LNCAP (cell line): ENCODE measurements at regions not wholly inside any gene's neighbourhood (a gene's known extent, or its start where the extent isn't known, plus 50 kb on each side); places are given as distances from the start of the nearest gene placed in this dataset.

Experiments
- CTCF ChIP-seq: fragments of 450-650 bp; IDR thresholded peaks from 2 replicates; pipeline ENCODE4 v1.5.1; 2017; ENCODE audit warnings: mild to moderate bottlenecking

DNA sequence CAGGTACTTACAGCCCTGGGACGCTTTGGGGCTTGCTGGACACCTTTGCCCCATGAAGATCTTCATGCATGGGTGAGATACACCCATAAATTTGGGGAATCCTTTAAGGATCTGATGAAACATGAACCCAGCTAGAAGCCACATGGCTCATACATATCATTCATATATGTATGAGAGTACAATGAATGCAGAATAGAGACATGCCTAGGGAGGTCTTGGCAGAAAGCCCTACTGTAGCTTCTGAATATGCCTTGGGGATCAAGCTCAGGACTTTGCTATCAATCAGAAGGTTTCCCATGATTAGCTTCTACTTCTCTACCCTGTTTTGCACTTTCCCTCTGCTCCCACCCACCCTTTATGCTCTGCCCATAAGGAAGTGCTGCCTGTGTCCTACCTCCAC lies 368.4 kb downstream of the LPIN1 start:
- no peak for TF ChIP-seq CTCF

GRCh38 chr2:12116228-12116750 lies 369.9 kb downstream of the LPIN1 start:
- no peak for TF ChIP-seq CTCF

GRCh38 chr2:12119841-12120240 lies 373.4 kb downstream of the LPIN1 start:
- no peak for TF ChIP-seq CTCF

GRCh38 chr2:12120281-12121150 lies 374.1 kb downstream of the LPIN1 start:
- TF ChIP-seq CTCF = no peak

- no peak for TF ChIP-seq CTCF
Measured at GRCh38 chr2:12124790-12125189, 378.4 kb downstream of the LPIN1 start.

DNA sequence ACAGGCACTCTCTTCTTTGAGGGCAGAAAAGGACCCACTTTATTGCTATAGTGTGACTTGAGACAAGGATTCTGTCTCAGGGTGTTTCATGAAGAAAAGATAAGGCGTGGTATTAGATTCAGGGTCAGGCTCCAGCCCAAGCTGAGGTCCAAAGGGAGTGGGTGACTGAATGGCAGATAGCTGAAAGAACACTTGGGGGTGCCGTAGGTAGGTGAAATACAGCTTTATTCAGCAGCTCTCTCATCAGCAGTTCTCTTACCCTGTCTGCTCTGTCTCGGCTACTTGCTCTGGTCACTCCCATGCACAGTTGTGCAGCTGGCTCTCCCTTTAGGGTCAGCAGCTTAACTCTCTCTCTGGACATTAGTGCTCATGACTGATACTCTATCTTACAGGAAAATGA lies 379.9 kb downstream of the LPIN1 start:
- no peak for TF ChIP-seq CTCF

DNA sequence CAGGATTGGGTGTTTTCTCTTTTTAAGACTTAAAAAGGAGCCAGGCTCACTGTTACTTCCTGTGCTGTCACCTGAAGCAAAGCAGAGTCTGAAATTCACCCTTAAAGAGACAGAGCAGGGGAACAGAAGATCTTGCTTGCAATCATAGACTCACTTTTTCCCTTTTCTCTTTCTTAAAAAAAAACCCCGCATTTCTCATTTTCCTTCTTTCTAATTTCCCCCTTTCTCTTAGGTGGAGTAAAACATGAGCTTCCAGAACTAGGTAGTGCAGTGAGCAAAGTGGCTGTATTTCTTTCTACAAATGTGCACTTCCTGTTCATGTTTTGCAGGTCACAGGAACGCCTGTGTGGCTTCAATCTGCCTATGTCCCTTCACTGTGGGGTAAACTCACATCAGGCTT lies 381.2 kb downstream of the LPIN1 start:
- TF ChIP-seq CTCF = no peak
